SW480 (cell line): ENCODE measurements at regions not wholly inside any gene's neighbourhood (a gene's known extent, or its start where the extent isn't known, plus 50 kb on each side); places are given as distances from the start of the nearest gene placed in this dataset.

Source experiments
- DNase-seq: peaks from one replicate; pipeline ENCODE4 v3.0.0-alpha.2; 2016; ENCODE audit warnings: low spot score

DNA sequence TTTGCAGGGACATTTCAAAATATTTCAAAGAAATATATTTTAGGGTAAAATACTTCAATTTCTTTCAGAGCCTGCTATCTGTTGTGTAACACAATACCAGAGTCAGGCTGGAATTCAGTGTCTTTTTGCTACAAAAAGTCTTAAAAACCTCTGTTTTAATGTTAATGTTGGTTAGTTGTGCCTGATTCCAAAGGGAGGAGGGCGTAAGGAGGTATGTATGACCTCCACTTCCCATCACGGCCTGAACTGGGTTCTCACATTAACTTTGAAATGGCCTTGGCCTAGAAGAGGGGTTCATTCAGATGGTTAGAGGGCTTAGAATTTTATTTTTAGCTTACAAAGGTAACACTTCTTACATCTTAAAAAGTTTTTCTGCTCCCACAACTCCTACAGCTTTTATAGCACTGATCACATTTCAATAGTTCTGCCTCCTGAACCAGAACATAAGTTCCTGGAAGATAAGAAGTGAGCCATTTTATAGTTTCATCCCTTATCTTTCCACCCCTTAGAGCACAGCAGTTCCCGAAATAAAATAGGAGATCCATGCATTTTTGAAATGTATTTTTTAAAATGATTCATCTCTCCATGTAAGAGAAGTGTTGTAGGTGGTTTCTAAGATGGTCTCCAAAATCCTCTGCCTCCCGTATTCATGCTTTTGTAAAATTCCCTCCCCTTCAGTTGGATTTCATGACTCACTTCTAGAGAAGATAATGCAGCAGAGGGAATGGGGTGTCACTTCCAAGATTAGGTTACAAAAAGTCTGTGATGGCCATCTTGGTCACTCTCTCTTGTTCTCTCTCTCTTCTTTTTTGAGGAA is 543.1 kb upstream of the NECTIN3 start:
- DNase-seq: no peak

DNA sequence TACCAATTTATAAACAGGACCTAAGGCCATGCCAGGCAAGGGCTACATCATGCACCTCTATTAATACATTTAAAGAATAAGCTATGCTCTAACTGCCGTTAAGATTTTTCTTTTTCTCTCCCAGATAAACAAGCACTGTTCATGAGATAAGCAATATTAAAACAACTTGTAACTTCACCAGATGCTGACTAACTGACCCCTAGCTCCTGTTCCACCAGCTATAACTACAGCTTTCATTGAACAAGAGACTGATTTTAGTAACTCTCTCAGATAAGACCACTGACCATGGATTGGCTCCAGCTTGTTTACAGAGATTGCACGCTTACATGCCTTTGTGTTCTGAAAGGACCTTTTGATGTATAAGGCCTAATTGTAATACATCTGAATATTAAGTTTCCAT is 540.7 kb upstream of the NECTIN3 start:
- DNase-seq: no peak

DNA sequence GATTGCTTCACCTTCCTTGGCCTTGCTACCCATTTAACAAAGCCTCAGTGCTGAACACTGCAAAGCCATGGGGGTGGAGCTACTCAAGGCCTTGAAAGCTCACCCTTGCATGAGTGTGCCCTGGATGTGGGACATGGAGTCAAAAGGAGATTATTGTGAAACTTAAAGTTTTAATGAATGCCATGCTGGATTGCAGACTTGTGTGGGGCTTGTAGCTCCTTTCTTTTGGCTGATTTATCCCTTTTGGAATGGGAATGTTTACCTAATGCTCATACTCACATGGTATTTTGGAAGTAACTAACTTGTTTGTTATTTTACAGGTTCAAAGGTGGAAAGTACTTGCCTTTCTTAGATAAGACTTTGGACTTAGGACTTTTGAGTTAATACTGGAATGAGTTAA is 538.5 kb upstream of the NECTIN3 start:
- no peak for DNase-seq

DNA sequence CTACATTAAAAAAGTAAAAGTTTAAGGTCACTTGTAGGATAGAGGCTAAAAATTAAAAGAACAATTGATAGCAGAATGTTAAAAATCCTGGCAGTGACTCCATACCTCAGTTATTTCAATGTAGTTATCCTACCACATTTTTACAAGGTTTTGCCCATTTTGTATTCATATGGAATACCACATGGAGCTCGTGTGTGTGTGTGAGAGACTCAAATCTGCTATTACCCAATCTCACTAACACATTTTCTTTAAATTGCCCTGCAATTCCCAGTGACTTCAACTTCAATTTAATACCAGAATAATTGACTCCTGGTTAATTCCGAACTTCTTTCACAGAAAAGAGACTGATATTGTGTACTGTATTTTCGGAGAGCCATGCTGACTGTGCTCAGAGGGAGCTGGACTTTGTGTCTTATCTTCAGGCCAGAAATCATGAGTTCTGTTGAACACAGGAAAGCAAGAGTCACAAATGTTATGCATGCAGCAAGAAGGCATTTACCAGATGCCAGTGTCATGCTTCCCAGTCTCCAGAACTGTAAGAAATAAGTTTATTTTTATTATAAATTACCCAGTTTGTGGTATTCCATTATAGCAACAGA is 529.0 kb upstream of the NECTIN3 start:
- no peak for DNase-seq

DNA sequence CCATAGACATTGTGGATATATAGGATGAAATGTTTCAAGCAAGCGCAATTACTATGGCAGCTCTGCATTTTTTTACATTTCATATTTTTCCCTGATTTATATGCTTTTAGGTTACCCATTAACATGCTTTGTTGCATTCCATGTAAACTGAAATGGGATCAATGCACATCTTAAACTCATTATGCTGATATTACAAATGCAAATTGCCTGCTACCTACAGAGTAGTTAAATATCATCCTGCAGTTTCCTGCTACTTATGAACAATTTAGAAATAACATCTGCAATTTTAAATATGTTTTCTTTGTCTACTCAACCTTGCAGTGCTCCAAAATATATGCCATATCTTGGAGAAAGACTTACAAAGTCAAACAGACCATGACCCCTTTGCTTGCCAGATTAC is 526.9 kb upstream of the NECTIN3 start:
- no peak for DNase-seq

DNA sequence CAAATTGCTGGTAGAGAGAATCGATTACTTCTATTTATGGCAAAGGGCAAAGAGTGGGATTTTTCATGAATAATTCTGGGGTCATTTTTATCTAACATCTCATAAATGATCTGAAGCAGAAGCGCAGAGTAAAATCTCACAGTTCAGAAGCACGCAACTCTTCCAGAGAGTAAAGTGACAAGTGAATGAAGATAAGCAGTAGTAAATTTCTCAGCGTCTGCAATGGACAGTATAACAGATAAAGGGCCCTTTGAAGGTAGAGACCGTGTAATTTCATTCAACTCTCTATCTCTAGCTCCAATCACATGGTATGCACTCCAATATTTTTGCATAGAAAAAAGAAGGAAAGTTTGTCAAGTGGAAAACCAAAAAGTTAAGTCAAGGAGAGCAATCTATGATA is 521.1 kb upstream of the NECTIN3 start:
- DNase-seq: no peak

DNA sequence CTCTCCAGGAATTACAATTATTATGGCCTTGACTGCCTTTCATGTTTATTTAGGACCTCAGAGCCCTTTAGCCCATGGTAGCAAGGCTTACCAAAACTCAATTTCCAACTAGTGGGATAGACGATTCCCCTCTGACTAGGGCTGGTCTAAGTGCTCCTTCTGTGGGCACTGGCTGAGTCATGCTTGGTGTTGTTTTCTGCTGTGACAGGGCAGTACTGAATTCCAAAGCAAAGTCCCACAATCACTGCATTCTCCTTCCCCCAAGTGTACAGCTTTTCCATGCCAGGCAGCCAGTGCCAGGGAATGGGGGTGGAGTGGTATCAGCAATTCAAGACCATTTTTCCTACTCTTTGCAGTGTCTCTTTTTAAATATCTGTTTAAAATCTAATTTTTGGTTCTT is 509.0 kb upstream of the NECTIN3 start:
- no peak for DNase-seq

DNA sequence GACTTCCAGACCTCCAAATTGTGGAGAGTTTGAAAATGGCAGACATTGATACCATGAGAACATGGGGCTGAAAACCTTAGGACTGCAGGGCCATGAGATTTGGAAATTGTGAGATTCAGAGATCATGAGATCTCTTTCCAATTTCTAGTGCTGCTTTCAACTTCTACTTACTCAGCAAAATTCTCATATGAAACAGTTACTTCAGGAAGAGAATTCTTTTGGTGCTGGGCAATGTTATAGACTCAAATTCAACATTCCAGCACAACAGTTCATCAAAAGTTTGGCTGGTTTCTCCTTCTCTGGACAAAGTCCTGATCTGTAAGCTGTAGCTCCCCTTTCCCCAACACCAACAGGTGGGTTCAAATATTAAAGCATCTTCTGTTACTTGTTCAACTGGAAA is 506.9 kb upstream of the NECTIN3 start:
- DNase-seq: no peak

DNA sequence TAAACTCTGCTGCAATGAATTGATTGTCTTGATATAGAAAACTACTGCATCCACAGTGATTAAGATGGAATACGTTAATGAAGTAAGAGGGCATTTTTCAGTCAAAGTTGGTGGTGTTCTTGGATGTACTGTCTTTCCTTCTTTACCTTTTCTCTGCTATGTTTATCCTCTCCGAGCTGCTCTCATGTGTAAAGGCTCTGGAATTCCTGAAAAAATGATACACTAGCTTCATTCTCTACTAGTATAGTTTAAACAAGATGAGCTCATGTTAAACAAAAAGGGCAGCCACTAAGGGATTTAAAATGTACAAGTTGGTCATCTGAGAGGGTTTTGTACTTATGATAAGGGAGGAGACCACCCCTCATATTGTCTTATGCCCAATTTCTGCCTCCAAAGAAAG is 504.6 kb upstream of the NECTIN3 start:
- no peak for DNase-seq

DNA sequence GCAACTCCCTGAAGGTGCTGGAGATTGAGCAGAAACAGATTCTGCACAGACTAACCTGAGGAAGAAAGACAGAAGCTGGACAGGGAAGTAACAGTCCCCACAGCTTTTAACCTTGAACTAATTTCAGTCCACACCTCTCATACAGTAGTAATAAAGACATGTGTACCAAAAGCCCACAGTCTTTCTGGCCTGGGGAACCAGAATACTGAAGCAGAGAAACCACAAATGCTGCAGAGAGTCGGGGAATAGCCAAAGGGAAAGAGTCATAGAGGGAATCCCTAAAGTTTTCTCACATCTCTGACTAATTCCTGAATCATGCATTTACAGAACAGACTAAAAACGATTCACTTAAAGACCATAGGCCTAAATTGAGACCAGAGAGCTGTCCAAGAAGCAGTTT is 503.4 kb upstream of the NECTIN3 start:
- DNase-seq: no peak

DNA sequence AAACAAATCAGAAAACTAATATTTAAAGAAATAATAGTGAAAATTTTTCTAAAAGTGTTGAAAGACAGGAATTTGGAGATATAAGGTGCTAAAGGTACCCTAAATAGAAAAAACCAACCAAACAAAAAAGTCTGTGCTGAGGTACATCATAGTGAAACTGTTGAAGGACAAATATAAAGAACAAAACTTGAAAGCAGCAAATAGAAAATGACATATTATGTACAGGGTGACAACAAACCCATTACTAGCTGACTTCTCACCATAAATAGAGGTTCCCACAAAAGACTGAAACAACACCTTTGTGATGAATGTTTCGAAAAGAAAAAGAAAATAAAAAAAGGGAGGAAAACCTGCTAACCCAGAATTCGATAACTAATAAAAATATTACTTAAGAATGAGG is 502.5 kb upstream of the NECTIN3 start:
- no peak for DNase-seq

DNA sequence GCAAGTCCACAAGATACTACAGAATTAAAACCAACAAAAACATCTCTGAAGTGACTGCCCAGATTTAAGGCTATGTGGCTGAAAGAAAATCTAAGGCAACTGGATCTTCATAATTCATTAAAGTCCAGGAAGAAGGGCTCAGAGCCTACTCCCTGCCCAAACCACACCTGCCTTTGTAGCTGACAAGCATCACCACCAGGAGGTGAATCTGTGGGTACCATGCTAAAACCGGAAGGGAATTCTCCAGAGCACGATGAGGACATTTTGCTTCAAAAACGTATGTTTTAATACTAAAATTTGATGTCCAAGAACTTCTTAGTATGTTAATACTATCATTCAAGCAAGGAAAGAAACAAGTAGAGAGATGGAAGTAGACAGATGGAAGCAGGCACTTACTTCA is 495.9 kb upstream of the NECTIN3 start:
- DNase-seq: no peak

DNA sequence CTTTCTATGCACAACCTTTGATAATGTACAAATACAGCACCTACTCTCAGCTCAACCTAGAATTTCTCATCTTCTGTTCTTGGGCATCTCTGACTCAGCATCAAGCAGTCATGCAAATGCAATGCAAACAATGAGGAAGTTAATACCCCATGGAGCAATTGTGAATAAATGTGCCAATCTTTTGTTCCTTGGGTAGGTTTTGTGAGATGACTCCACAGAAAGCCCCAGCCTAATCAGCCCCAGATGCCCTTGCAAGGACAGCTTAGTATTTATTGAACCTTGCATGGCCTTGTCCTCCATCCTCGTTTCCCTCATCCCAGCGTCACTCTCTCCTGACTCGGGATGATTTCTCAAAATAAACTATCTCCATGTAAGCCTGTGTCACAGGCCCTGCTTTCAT is 494.7 kb upstream of the NECTIN3 start:
- DNase-seq: no peak

DNA sequence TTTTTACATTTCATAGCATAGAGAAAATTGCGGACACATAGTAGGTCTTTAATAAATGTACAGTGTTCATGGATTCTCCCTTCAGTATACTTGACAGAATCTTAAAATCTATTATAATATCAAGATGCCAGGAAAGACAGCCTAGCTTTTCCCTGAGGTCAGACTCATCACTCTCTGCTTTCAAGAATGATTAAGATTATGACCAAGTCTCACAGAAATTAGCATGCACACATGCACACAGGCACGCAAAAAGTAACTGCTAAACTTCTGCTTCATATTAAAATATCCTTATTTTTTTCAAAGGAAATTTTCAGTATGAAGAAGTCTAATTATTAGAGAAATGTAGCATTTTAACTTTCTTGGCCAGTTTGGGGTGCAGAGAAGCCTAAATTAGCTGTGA is 493.8 kb upstream of the NECTIN3 start:
- DNase-seq: no peak

DNA sequence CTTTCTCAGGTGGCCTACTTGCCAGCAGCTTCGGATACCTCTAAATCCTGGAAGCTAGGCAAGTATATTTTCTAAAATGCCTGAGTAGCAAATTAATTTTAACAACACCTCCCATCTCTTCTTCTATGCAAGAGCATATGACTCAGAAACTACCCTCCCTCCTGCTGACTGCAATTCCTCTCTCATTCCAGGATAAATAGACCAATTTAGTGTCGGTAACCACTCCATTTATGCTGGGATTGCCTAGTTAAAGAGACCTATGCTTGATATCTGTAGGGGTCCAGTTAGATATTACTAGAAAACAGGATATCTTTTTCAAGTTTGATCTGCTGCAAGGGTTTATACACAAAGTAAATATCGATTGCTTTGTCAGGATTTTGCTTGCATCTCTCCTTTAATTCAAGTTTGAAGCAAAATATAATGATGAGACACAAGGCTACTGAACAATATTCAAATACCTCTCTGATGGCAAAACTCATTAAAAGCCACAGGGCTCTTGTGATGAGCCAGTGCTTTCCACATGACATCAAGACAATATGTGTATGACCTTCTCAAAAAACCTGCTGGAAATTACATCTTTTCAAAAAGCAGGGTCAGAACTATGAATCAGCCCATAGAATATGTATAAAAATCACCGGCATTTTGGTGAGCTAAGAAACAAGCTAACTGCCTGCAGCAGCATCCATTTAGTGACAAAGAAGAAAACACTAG is 491.6 kb upstream of the NECTIN3 start:
- DNase-seq: no peak

DNA sequence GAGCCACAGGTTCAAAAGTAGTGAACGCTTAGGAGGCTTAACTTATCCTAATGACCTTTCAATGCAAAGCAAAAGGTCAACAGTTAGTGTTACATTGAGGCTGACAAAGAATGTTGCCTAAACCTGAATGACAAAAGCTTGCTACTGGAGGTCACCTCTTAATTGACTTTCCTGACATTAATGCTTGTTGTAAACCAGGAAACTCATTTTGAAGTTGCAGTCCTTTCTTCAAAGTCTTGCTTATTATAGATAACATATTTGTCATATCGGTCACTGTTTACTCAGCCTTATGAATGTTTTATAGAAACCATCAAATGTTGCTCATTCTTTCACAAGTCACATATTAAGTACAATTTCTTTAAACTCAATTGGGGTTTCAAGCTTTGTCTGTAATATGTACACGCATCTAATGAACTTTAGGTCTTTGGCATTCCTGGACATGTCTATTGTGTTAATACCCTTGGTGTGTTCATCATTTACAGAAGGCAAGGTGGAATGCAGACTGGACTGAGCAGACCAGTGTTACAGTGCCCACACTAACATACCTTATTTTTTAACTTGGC is 488.2 kb upstream of the NECTIN3 start:
- no peak for DNase-seq

DNA sequence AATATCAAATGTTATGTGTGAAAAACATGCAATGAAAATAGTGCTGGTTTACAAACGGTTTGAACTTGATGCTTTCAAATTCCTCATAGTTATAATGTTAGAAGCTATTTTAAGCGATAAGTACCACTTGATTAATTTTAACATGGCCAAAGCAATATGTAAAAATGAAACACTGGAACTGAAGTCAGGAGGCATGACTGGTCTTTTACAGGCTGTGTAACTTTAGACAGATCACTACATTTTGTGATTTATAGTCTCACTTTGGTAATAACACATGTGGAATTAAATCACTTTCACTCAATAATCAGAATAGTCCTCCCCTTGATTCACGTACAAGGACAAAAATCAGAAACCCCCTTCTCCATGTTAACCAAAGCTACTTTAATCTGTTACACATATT is 482.7 kb upstream of the NECTIN3 start:
- no peak for DNase-seq

DNA sequence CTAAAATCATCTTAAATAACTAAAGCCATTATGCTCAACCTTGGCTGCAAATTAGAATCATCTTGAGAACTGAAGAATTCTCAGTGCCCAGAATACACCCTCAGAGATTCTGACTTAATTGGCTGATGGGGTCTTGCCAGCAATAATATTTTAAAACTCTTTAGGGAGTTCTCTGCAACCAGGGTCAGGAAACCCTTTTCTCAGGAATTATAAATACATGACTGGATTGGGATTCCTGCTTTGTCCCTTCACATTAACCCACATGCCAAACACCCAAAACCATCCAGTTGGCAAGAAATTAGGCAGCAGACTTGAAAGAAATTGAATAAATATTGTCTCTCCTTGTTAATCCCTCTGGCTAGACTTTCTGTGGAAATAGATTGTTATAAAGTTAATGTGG is 482.3 kb upstream of the NECTIN3 start:
- DNase-seq: no peak

DNA sequence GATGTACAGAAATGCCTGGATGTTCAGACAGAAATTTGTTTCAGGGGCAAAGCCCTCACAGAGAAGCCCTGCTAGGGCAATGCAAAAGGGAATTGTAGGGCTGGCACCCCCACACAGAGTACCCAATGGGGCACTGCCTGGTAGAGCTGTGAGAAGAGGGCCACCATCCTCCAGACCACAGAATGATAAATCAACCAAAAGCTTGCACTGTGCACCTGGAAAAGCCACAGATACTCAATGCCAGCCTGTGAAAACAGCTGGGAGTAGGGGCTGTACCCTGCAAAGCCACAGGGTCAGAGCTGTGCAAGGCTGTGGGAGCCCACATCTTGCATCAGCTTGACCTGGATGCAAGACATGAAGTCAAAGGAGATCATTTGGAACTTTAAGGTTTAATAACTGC is 477.9 kb upstream of the NECTIN3 start:
- DNase-seq: no peak

DNA sequence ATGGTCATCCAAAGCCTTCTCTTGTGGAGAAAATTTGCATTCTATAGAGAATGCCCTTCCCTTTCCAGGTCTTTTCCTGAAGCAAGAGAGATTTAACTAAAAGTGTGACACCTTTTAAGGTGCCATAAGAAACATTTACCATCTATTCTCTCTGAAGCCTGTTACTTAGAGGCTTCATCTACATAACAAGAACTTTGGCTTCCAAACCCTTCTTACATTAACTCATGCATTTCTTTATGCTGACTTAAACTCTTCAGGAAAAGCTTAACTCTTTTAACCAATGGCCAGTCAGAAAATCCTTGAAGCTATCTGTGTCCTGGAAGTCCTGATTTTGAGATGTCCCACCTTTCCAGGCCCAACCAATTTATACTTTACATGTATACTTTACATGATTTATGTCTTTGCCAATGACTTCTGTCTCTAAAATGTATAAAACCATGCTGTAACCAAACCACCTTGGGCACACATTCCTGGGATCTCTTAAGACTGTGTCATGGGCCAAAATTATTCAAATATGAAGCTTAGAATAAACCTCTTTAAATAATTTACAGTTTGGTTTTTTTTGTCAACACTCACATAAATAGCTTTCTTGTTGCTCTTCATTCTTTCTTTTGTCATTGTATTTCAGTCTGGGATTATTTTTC is 472.6 kb upstream of the NECTIN3 start:
- no peak for DNase-seq

DNA sequence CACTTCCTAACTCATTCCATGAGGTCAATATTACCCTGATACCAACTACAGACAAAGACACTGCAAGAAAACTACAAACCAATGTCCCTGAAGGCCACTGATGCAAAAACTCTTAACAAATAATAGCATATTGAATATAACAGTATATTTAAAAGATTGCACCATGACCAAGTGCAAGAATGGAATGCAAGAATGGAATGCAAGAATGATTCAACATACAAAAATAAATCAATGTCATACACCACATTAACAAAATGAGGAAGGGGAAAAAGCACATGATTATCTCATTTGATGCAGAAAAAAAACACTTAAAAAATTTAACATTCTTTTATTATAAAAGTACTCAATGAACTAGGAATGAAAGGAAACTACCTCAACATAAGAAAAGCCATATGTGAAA is 463.1 kb upstream of the NECTIN3 start:
- DNase-seq: no peak

DNA sequence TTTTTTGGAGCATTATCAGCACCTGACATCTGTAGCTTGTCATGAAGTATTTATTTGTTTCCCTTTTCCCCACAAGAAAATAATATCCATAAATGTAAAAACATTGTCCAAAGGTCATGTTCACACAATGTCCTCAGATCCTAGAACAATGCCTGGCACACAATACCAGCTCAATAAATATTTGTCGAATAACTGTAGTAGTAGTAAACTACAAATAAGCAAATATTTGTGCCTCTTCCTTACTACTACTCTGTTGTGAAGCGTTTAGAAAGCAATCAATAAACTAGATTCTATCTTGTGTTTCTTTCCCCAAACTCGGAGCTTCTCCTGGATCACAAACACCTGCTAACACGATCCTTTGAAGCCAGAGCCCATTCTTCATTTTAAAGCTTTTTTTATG is 459.6 kb upstream of the NECTIN3 start:
- DNase-seq: no peak

DNA sequence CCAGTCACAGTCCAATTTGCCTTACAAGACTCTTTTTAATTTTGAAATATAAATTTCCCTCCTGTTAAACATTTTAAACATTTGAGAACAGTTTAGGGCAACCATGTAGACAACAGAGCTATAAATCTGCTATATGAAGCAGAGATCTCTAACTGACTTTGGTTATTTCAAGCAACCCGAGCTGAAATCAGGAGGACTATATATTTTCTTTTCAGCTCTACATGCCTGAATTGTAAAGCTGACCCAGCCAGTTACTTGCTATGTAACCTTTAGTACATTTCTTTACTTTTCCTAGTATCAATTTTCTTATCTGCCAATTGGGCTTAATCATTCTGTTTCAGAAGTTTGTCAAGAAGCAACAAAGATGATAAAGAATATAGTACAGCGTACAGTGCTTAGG is 457.4 kb upstream of the NECTIN3 start:
- no peak for DNase-seq
